T-helper 1 cell treated with Interleukin-12 subunit alpha and Interleukin-12 subunit beta and Interleukin-4 antibody, amounts not matched to agents 30 ng/mL and 1 ng/mL, for 36 hours (primary cell): ENCODE measurements at regions not wholly inside any gene's neighbourhood (a gene's known extent, or its start where the extent isn't known, plus 50 kb on each side); places are given as distances from the start of the nearest gene placed in this dataset.
"Not testable (repeated sequence)": the region's sequence is repeated elsewhere in the genome, so short reads cannot be mapped to it uniquely, and the experiment has no call there.

Experiments used
- intact Hi-C: fragments of 100-400 bp; cut with micrococcal nuclease; formaldehyde crosslinking; loops from one replicate; pipeline ENCODE4 v1.15.1; 2024

GRCh38 chr20:17821606-17822005 lies 121.8 kb downstream of the BANF2 start:
- intact Hi-C loops, result not testable (repeated sequence)

GRCh38 chr20:17819395-17820093 lies 119.8 kb downstream of the BANF2 start:
- intact Hi-C loops, result no loop called here

- intact Hi-C loops, result no loop called here
Observed at GRCh38 chr20:17818187-17818586, 118.4 kb downstream of the BANF2 start.

DNA sequence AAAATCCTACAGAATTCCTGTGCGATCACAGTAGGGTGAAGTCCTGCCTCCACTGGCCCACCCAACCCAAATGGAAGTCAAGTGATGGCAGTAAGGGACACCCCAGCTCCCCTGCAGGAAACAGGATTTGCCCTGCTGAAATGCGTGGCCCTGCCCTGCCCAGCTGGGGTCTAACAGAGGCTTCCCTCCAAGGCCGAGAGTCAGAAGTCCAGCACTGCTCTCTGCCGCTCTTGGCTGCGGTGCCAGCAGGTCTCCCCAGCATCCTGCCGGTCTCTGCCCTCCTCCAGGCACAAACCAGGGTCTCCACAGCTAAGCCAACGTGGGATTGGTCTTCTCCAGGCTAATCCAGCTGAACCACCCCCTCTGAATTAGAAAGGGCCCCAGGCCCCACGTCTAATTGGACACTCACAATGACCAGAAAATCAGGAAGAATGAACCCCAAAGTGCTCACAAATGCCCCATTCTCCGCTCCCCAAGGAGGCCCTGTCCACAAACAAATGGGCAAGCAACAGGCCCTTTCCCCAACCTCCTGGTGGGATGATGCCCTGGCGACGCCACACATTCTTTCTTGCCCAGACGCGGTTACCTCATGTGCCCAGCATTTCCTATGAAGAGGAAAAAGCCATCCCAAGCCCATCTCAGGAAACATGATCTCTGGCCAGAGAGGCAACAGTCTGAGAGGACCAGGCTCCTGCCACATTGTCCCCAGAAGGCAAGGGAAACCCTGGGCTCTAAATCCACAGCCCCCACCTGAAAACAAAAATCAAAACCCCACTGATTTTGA lies 117.2 kb downstream of the BANF2 start:
- intact Hi-C loops, result no loop called here

DNA sequence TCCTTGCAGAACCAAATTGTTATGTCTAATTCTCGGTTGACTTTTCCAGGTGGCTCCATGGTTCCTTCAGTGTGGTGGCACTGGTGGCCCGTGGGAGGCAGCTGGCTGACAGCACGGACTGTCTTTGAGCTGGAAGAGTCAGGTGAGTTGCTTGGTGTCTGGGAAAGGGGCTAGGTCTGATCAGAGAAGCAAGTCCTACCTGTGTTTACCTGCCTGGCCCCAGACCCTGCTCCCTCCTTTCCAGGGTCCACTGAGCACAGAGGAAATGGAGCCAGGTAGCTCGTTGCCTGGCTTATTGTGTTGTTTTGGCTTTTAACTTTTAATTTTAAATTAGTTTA lies 111.8 kb downstream of the BANF2 start:
- intact Hi-C loops, result no loop called here

- intact Hi-C loops, result no loop called here
Observed at GRCh38 chr20:17810847-17811627, 111.3 kb downstream of the BANF2 start.

- intact Hi-C loops, result no loop called here
Observed at GRCh38 chr20:17810062-17810631, 110.4 kb downstream of the BANF2 start.

DNA sequence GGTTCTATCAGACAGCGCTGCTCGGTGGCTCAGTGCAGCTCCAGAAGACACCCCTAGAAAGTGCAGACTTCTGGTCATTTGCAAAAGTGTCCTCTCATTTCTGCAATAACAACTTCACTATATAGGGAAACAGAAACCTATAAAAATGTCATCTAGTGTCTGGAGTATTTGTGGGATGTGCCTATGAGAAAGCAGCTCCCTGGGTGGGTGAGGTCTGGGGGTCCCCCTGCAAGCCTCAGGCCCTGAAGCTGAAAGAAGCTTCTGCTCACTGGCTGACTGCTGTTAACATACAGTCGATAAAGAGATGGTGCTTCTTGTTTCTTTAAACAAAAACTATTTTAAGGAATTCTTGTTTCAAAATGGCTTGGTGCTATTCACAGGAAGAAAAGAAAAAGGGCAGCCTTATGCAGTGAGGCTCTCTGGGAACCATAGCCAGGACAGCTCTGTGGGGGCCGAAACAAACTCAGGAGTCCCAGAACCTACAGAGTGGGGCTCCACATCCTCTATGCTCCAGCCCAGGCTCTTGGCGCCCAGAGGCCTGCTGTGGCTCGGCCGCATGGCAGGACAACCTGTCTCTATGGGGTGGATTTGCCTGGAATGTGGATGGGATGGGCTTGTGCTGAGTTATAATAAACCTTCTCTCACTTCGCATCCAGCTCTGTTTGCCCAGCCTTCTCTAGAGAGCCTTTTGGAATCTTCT lies 109.7 kb downstream of the BANF2 start:
- intact Hi-C loops, result no loop called here

- intact Hi-C loops, result no loop called here
Observed at GRCh38 chr20:17808782-17809181, 109.0 kb downstream of the BANF2 start.

GRCh38 chr20:17808357-17808756 lies 108.6 kb downstream of the BANF2 start:
- intact Hi-C loops, result no loop called here

DNA sequence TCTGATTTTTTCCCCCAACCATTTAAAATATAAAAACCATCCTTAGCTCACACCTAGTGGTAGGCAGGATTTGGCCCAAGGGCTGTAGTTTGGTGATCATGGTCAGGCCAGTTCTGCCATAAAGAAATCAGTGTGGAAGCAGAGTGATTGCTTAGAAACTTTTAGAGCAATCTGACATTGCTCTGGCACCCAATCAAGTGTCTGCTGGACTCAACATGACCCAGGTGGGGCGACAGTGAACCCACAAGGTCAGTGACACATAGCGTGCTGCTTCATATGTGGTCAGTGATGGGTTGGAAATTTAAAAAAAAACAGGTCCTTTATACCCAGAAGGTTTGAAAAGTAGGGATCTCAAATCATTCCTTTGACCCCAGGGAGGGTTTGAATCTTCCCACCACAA lies 107.9 kb downstream of the BANF2 start:
- intact Hi-C loops, result no loop called here

- intact Hi-C loops, result no loop called here
Observed at GRCh38 chr20:17806739-17807441, 107.1 kb downstream of the BANF2 start.

GRCh38 chr20:17806107-17806506 lies 106.3 kb downstream of the BANF2 start:
- intact Hi-C loops, result no loop called here

- intact Hi-C loops, result no loop called here
Observed at GRCh38 chr20:17803765-17804164, 104.0 kb downstream of the BANF2 start.

DNA sequence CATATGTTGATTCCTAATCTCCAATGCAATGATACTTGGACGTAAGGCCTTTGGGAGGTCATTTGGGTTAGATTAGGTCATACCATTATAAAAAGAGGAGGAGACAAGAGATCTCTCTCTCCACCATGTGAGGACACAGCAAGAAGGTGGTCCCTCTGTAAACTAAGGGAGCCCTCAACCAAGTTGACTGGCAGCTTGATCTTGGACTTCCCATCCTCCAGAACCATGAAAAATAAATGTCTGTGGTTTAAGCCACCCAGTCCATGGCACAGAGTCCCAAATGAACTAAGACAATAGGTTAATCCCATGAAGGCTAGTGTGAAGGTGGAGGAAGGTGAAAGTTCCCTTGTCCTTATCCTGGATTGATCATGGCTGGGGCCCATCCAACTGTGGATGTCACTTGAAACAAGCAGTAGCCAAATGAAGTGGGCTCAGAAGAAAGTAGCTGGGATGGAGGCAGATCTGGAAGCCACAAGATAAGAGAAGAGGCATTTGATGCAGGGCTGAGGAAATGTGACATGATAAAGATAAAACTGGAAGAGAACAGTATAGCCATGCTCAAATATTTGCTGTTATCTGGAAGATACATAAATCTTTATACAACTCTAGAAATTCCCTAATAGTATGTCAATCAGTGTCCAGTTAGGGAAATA lies 99.9 kb downstream of the BANF2 start:
- intact Hi-C loops, result no loop called here

GRCh38 chr20:17798601-17799000 lies 98.8 kb downstream of the BANF2 start:
- intact Hi-C loops, result no loop called here

DNA sequence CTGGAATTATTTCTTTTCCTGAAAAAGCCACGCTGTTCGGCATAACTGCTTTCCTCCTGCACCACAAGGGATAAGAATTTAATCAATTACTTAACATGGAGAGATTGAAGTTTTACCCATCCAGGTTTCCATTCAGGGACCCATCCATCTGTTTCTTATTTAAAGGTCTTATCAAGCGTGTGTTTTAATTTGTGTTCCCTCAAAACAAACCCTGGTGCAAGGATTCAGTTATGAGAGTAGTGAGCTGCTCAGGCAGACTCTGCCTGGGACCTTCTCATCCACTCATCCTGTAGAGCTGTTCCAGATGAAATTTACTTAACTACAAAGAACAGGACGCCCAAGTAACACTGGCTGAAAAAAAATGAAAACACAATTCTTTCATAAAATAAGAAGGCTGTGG lies 97.8 kb downstream of the BANF2 start:
- intact Hi-C loops, result no loop called here

DNA sequence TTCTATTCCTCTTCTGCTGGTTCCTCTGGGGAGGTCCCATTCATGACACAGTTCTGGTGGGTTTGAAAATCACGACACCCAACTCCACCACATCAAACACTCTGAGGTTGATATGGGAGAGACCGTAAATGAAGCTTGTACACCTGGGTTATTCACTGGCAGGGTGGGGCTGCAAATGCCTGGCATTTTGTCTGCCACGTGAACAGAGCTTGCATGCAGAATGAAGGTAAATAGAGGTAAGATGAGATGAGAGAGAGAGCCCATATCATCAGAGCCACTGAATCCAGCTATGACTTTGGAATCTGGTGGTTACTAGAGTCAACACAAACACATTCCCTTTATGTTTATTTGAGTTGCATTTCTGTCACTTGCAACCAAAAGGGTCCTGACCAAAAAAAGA lies 97.4 kb downstream of the BANF2 start:
- intact Hi-C loops, result no loop called here

DNA sequence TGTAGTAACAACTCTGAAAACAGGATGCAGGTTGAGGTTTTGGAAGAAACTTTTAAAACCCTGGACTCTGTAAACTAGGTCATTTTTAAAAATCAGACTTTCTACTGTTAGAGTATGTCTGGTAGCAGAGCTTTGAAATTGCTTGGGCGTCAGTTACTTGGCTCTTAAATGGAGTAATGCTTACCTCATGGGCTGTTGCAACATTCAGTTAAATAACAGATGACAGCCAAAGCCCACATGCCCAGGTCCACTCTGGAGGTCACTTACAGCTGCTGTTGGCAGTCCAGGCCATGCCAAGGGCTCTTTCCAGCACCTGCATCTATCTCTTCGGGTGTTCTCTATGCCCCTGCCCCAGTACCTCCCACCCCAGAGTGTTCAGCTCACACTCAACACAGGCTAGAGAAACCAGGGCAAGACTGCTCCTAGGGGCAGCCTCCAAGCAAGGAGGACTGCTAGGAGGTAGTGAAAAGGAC lies 96.4 kb downstream of the BANF2 start:
- intact Hi-C loops, result no loop called here

DNA sequence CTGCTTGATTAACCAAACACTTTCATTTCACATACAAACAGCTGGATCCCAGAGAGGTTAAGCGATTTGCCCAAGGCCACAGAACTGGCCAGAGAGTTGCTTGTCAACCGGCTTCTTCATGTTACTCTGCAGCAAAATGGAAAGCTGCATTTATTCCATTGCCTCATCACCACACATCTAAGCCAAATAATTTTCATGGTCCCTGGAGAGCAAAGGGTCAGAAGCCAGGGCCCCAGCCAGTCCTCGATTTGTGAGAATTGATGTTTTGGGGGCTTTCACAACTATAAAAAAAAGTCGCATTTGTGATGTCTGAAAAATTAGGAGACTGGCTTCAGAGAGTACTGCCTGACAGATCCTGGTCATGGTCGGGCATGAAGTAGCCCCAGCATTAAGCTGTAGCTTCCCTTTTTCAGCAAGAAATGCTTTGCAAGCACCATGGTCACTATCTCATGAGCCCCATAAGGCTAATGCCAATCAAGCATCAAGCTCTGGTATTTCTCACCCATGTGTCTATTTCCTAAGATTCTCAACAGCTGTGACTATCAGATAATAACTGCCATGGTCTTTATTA lies 95.8 kb downstream of the BANF2 start:
- intact Hi-C loops, result no loop called here
